Urinary bladder (tissue), 3 donors: ENCODE measurements at regions not wholly inside any gene's neighbourhood (a gene's known extent, or its start where the extent isn't known, plus 50 kb on each side); places are given as distances from the start of the nearest gene placed in this dataset.
A peak's percentile ranks its signal among the peaks of the same experiment; 100 is the strongest.

Source experiments
- DNase-seq: peaks from one replicate; pipeline ENCODE4 v3.0.0-alpha.2; 2015; ENCODE audit errors: extremely low spot score
- H3K27ac ChIP-seq: one replicate; pipeline ENCODE4 v1.5.1; 2013; ENCODE audit warnings: low read depth, mild to moderate bottlenecking, moderate library complexity
- H3K36me3 ChIP-seq: one replicate; pipeline ENCODE4 v1.6.1; 2013; ENCODE audit warnings: mild to moderate bottlenecking, moderate library complexity; ENCODE audit not compliant: insufficient read depth
- H3K4me1 ChIP-seq: one replicate; pipeline ENCODE4 v1.6.1; 2013; ENCODE audit warnings: mild to moderate bottlenecking, moderate library complexity; ENCODE audit not compliant: insufficient read depth
- H3K4me3 ChIP-seq: one replicate; pipeline ENCODE4 v1.5.1; 2013; ENCODE audit warnings: low read depth, low read length
- WGBS: extraction: QIAGEN DNeasy Blood & Tissue Kit; methylation state at CpG from one replicate; pipeline ENCODE4 v1.1.7; 2013; 5-methylcytosine and 5-hydroxymethylcytosine counted together
- donor health status: healthy with polysubstance abuse.
- donor health status: healthy.

DNA sequence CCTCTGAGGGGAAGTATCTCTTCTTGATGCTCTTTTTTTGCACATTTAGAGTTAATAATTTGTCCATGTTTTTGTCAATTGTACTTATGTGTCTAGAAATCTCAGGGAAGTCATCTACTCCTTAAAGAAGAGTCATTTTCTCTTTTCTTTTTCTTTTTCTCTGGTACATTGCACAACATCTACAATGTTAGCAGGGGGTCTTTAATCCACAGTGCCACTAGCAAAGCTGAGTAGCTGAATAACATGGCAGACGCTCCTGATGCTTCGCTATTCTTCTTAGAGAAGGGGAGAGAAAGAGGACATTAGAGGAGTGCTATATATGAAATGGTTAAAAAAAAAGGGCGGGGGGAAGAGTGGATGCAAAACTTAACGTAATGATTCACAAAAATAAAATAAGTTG lies 399.6 kb upstream of the CWC22 start:
- Histone ChIP-seq H3K36me3 (no peaks in the 10 kb centered on the region), H3K4me3 (no peak overlapping the region), H3K27ac (no peak overlapping the region), H3K4me1 (no peaks in the 10 kb centered on the region)
- DNase-seq = no peak
- 85% methylated on average over 4 of the region's 4 CpGs for WGBS

DNA sequence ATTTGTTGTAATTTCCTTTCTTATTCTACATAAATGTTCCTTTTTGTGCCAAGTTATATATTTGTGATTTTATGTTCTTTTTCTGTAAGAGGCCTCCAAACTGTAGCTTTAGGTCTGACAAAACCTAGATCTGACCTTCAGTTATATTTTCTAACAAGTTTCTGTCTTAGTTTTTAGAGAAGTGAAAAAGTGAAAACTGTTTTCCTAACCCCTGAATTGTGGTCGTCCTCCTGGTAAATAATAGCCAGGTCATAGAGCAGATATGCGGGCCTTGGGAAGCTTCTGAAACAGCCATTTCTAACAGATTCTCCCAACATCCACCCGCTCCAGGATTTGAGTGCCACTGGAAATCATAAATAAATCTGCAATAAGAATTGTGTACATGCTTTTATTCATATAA lies 398.4 kb upstream of the CWC22 start:
- DNase-seq = no peak
- Histone ChIP-seq H3K4me1 (no peaks in the 10 kb centered on the region), H3K4me3 (no peak overlapping the region), H3K27ac (no peak overlapping the region), H3K36me3 (no peaks in the 10 kb centered on the region)
- WGBS = 89% methylated on average over 3 of the region's 3 CpGs

DNA sequence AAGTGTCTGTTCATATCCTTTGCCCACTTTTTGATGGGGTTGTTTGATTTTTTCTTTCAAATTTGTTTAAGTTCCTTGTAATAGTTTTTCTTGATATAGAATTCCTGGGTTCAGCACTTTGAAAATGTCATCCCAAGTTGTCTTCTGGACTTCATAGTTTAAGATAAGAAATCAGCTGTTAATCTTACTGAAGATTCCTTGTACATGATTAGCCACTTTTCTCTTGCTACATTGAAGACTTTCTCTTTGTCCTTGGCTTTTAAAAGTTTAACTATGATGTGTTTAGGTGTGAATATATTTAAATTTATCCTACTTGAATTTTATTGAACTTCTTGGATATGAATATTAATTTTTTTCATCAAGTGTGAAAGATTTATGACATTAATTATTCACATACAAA lies 387.2 kb upstream of the CWC22 start:
- no peak for DNase-seq
- H3K4me1 ChIP-seq = no peaks in the 10 kb centered on the region
- no peak overlapping the region for H3K27ac ChIP-seq
- H3K36me3 ChIP-seq = no peaks in the 10 kb centered on the region
- H3K4me3 ChIP-seq = no peak overlapping the region

DNA sequence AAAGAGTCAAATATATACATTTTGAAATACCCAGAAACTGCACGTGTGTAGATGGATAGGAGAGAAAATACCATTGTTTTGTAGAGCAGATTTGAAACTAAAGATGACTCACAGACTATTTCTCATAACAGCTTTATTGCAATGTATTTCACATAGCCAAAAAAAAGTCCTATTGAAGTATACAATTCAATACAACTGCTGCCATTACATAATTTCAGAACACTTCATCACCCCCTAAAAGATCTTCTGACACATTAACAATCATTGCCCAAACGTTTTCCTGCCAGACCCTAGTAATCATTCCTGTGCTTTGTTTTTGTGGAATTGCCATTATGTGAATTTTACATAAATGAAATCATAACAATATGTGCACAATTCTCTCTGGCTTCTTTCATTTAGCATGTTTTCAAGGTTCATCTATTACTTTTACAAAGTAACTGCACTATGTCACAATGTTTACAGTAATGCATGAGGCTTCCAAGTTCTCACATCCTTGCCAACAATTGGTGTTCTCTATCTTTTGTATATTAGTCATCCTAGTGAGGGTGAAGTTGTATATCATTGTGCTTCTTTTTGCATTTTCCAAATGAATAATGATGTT lies 378.6 kb upstream of the CWC22 start:
- no peak for DNase-seq
- Histone ChIP-seq H3K4me1 (no peaks in the 10 kb centered on the region), H3K27ac (no peak overlapping the region), H3K4me3 (no peak overlapping the region), H3K36me3 (no peaks in the 10 kb centered on the region)
- WGBS = 13% methylated on average over 2 of the region's 2 CpGs

DNA sequence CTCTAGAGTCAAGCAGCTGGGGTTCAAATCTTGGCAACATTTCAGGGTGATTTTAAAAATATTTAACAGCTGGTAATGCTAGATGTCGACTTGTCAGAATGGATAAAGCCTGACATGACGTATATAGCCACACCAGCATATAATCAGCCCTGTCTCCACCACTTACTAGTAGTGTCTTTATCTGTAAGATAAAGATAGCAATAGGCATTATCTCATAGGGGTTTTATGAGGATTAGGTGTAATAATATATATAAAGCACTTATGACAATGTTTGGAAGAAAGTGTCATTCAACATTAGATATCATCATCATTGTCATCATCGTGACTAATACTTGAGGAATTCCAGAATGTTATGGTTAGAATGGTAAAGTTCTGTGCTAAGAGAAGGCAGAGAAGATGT lies 369.0 kb upstream of the CWC22 start:
- Histone ChIP-seq H3K27ac (no peak overlapping the region), H3K4me1 (no peaks in the 10 kb centered on the region), H3K4me3 (no peak overlapping the region), H3K36me3 (no peaks in the 10 kb centered on the region)
- no peak for DNase-seq
- 44% methylated on average over 3 of the region's 3 CpGs for WGBS

DNA sequence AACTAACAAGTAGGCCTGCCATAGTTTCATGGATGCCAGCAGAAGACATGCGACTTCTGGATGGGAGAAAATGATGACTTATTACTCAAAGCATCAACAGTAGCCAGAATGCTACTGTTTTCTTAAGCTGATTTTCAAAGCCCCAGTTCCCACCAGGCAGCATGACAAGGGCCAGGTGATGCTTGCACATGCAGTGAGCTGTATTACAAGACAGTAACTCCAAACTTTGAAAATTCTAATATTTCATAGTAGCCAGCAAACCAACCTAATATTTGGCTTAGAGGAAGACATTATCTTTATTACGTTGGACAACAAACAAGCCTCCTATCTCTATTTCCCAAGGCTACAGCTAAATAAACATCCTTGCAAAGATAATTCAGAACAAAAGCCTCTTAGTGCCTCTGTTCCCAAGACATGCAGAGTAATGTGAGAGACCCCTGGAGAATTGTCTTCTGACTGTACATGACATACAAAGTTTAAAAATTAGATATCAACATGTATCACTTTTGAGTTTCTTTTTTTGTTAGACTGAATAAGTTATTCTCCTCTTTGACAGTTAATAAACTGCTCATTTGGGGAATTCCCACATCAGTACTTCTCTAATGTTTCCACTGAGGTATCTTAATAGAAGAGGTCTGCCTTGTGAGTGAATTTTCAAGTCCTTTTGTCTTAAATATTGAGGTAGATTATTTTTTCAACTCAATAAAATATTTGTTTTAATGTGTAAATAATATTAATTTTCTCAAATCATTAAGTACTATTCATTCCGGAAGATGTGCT lies 367.6 kb upstream of the CWC22 start:
- no peaks in the 10 kb centered on the region for H3K36me3 ChIP-seq
- H3K4me1 ChIP-seq = no peaks in the 10 kb centered on the region
- H3K27ac ChIP-seq = peak overlapping the region; percentile 10
- 56% methylated on average over 3 of the region's 3 CpGs for WGBS
- H3K4me3 ChIP-seq = no peak overlapping the region
- no peak for DNase-seq

DNA sequence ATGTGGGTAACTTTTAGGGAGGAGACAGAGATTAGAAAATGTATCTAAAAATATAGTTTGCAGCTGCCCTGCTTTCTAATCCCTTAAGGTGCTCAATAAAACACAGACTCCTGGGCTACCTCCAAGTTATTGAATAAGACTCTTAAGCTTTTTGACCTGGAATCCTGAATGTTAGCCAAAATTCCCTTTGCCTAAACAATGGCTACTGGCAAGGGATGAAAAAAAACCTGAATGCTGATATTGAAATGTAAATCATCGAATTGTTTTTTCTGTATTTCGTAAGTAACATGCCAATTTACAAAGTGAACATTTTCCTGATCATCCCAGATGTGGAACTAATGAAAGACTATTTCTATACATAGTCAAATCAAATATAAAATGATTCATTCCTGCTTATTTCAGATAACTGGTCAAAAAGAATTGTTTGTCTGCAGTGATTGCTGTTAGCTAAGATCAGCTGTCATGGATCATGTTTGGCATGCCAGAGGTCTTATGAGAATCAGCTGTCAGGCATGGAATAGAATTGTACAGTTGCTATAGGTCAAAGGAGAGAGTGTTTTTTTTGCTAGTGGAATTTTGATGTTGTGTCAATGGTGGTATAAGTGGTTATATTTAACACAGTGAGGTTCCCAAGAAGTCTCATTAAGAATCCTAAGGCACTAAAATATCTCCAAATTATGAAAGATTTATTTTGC lies 363.6 kb upstream of the CWC22 start:
- Histone ChIP-seq H3K27ac (no peak overlapping the region), H3K4me3 (no peak overlapping the region), H3K4me1 (no peaks in the 10 kb centered on the region), H3K36me3 (no peaks in the 10 kb centered on the region)
- WGBS = 60% methylated on average over 2 of the region's 2 CpGs
- DNase-seq = no peak

DNA sequence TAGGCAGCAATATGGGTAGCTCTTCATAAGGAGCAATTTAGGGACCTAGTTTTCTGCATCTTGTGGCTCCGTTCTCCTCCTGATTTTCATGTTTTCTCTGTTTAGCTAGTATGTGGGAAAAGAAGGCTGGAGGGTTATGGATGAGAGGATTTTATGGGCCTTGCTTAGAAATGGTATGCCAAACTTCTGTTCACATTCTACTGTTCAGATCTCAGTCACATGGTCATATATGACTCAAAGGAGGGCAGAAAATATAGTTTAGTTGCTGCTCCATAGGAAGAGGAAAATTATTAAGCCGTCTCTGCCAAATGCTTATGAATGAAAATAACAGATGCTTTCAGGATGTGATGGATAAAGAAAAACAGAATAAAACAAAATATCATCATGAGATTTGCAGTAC lies 361.8 kb upstream of the CWC22 start:
- H3K27ac ChIP-seq = no peak overlapping the region
- no peaks in the 10 kb centered on the region for H3K36me3 ChIP-seq

DNA sequence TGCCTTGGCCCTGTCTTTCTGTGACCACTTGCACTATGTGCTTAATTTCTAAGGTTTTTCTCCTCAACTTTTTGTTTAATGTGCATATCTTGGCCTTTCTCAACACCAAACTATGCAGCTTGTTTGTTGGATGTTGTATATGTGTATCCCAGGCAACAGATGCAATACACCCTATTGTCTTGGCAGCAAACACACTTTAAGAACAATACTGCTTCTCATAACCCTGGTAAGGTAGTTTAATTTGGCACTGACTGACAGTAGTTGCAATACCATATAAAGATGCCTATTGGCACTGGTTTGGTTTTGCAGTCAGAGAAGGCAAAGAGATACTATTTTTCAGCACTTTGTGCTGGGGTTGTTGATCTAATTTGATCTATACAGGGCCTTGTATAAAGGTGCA lies 360.7 kb upstream of the CWC22 start:
- H3K4me3 ChIP-seq = no peak overlapping the region
- no peak overlapping the region for H3K27ac ChIP-seq
- H3K4me1 ChIP-seq = no peaks in the 10 kb centered on the region
- H3K36me3 ChIP-seq = no peaks in the 10 kb centered on the region
- peak; percentile 35 for DNase-seq

More for the DNA sequence above, 361.8 kb upstream of the CWC22 start:
- 79% methylated on average over 2 of the region's 2 CpGs for WGBS
- H3K4me3 ChIP-seq = no peak overlapping the region
- no peaks in the 10 kb centered on the region for H3K4me1 ChIP-seq
- no peak for DNase-seq

DNA sequence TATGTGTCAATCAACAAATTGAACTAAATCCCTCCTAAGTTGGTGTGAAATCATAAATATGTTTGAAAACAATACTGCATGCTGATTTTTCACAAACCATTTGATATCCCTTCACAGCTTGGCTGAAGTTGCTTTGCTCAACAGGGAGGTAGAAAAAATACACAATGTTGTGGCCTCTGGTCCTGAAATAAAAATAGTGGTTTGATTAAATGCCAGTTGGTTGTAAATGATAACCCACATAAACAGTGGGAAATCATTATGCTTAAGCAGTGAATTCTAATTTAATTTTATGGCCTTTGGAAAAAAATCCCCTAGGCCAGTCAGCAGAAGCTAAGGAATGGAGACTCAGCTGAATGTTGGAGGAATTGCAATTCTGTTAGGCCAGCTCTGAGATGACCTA lies 359.4 kb upstream of the CWC22 start:
- Histone ChIP-seq H3K4me3 (no peak overlapping the region), H3K36me3 (no peaks in the 10 kb centered on the region), H3K27ac (no peak overlapping the region), H3K4me1 (no peaks in the 10 kb centered on the region)
- no peak for DNase-seq

DNA sequence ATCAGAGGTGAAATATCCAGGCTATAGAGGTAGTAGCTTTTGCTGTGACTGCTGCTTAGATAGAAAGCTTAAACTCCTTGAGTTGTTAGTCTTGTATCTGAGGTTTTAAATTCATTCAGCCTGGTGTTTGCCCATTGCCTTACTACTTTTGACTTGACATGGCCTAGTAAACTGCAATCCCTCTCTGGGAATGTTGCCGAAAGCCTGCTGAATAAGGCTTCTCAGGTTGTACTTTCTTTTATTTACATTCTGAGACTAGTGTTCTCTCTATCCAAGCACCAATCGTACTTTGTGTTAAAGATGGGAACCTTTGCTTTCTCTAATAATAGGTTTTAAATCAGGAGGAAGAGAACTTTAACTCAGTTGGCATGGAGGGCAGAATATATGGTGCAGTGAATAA lies 357.6 kb upstream of the CWC22 start:
- H3K4me1 ChIP-seq = no peaks in the 10 kb centered on the region
- WGBS = 55% methylated on average over 2 of the region's 2 CpGs

DNA sequence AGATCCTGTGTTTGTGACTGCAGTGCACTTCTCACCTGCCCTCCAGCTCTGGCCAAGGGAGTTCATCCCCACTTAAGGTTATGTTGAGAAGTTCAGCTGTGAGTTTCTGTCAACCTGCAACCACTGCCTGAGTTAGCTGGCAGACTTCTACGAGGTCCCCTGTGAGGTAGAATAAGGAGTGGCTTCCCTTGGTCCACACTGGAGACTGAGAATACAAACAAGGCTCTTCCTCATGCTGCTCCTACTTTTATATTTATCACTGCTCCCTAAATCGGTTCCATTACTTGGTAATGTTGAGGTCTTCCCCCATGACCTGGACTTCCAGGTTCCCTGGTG lies 353.2 kb upstream of the CWC22 start:
- no peak for DNase-seq
- H3K27ac ChIP-seq = no peak overlapping the region
- no peaks in the 10 kb centered on the region for H3K36me3 ChIP-seq
- no peaks in the 10 kb centered on the region for H3K4me1 ChIP-seq
- 93% methylated on average over 2 of the region's 2 CpGs for WGBS
- H3K4me3 ChIP-seq = no peak overlapping the region

More for the DNA sequence above, 357.6 kb upstream of the CWC22 start:
- no peak overlapping the region for H3K27ac ChIP-seq
- no peaks in the 10 kb centered on the region for H3K36me3 ChIP-seq
- H3K4me3 ChIP-seq = no peak overlapping the region
- DNase-seq = no peak

DNA sequence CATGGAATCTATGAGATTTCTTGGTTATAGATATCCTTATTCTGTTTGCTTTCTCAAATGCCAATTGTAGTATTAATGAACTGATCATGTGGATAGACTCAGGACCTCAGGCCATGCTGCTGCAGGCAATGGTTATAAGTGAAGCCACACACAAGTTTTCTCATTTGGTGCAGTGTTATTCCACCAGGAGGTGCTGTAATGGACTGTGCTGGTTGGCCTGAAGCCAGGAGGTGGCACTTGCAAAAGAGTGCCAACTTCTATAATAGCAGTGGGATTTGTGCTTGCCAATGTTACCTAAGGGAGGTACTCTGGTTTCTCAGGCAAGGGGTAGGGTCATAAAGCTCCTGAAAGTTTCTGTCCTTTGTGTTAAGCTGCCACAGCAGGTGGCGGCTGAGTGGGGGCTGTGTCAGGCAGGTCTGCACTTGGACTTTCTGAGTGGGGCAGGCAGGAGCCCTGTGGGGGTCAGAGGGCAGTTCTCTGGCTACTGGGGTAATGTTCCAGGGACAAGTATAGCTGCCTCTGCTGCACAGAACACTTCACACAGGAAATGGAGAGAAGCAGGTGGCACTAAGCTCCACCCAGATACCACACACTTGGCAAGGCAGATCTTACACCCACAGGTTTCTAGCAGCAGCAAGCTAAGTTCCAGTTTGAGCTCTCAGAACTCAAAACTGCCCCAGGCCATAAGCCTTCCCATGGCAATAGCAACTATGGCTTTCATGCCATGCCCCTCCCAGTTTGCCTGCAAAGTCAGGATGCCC lies 352.6 kb upstream of the CWC22 start:
- Histone ChIP-seq H3K4me3 (no peak overlapping the region), H3K27ac (no peak overlapping the region), H3K4me1 (no peaks in the 10 kb centered on the region), H3K36me3 (no peaks in the 10 kb centered on the region)
- 91% methylated on average over 1 of the region's 1 CpG for WGBS
- no peak for DNase-seq

DNA sequence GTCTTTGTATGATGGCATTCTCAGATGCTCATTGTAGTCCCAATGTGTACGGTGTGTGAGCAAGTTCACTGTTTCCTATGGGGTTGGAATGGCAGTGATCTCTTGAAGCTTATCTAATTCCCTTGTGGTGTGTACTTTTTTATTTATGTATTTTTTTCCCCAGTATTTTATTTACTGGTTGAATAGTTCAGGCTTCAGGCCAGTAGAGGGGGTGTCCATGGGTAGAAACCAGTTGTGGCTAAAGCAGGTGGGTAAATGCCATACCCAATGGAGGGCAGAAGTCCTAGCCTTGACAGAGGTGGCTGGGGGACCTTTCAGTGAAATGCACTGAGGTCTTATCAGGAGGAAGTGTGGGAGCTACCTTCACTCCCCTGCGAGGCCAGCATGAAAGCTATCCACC lies 351.4 kb upstream of the CWC22 start:
- Histone ChIP-seq H3K36me3 (no peaks in the 10 kb centered on the region), H3K27ac (no peak overlapping the region), H3K4me1 (no peaks in the 10 kb centered on the region), H3K4me3 (no peak overlapping the region)
- no peak for DNase-seq
- 91% methylated on average over 2 of the region's 2 CpGs for WGBS
